ENCODE measurements at regions not wholly inside any gene's neighbourhood (a gene's known extent, or its start where the extent isn't known, plus 50 kb on each side); places are given as distances from the start of the nearest gene placed in this dataset.

- Histone ChIP-seq H3K79me2 (no peaks in the 10 kb centered on the region), H3K9me2 (replicated peaks; ENCODE audit: insufficient read depth) (no peaks in the 10 kb centered on the region), H3K27me3 (peaks cover 7% of the 10 kb centered on the region), H3K4me2 (no peak overlapping the region), H3K36me3 (replicated peaks; ENCODE audit: insufficient read depth, low read depth) (no peaks in the 10 kb centered on the region), H3K27ac (no peak overlapping the region), H3K4me1 (ENCODE audit: insufficient read depth) (no peaks in the 10 kb centered on the region), H2AFZ (no peak overlapping the region), H3K9me3 (ENCODE audit: low read depth) (no peaks in the 10 kb centered on the region), H4K20me1 (ENCODE audit: insufficient read depth, poor library complexity, severe bottlenecking) (no peaks in the 10 kb centered on the region), H3K4me3 (no peak overlapping the region)
- TF ChIP-seq EZH2 (IDR thresholded peaks at IDR 0.05; ENCODE audit: borderline replicate concordance) (no peak), EZH2phosphoT487 (IDR thresholded peaks at IDR 0.05; ENCODE audit: low read depth, severe bottlenecking, unreplicated experiment) (no peak), CTCF (IDR thresholded peaks at IDR 0.05; ENCODE audit: poor library complexity) (no peak)
- DNase-seq (ENCODE audit: low spot score), result no peak
- WGBS (ENCODE audit: low lambda C conversion rate, missing lambda C conversion rate), result 87% methylated on average over 2 of the region's 2 CpGs
Observed at GRCh38 chr19:30283556-30283955, 88.6 kb upstream of the ZNF536 start.

- H4K20me1 ChIP-seq (ENCODE audit: insufficient read depth, poor library complexity, severe bottlenecking), result no peaks in the 10 kb centered on the region
- TF ChIP-seq EZH2 (IDR thresholded peaks at IDR 0.05; ENCODE audit: borderline replicate concordance) (no peak), EZH2phosphoT487 (IDR thresholded peaks at IDR 0.05; ENCODE audit: low read depth, severe bottlenecking, unreplicated experiment) (no peak), CTCF (IDR thresholded peaks at IDR 0.05; ENCODE audit: poor library complexity) (no peak)
- no peak overlapping the region for H3K4me3 ChIP-seq
- H3K9me3 ChIP-seq (ENCODE audit: low read depth), result no peaks in the 10 kb centered on the region
- no peaks in the 10 kb centered on the region for H3K9me2 ChIP-seq (replicated peaks; ENCODE audit: insufficient read depth)
- no peaks in the 10 kb centered on the region for H3K36me3 ChIP-seq (replicated peaks; ENCODE audit: insufficient read depth, low read depth)
- no peak overlapping the region for H2AFZ ChIP-seq
- no peak overlapping the region for H3K4me2 ChIP-seq
- H3K27ac ChIP-seq, result no peak overlapping the region
- H3K79me2 ChIP-seq, result no peaks in the 10 kb centered on the region
- 93% methylated on average over 6 of the region's 6 CpGs for WGBS (ENCODE audit: low lambda C conversion rate, missing lambda C conversion rate)
- no peaks in the 10 kb centered on the region for H3K4me1 ChIP-seq (ENCODE audit: insufficient read depth)
- no peak for DNase-seq (ENCODE audit: low spot score)
- H3K27me3 ChIP-seq, result peaks cover 7% of the 10 kb centered on the region
Observed at GRCh38 chr19:30284209-30284608, 88.0 kb upstream of the ZNF536 start.

- 83% methylated on average over 3 of the region's 3 CpGs for WGBS (ENCODE audit: low lambda C conversion rate, missing lambda C conversion rate)
- H3K79me2 ChIP-seq, result no peaks in the 10 kb centered on the region
- TF ChIP-seq CTCF (IDR thresholded peaks at IDR 0.05; ENCODE audit: poor library complexity) (no peak), EZH2 (IDR thresholded peaks at IDR 0.05; ENCODE audit: borderline replicate concordance) (no peak), EZH2phosphoT487 (IDR thresholded peaks at IDR 0.05; ENCODE audit: low read depth, severe bottlenecking, unreplicated experiment) (no peak)
Observed at GRCh38 chr19:30284885-30285284, 87.3 kb upstream of the ZNF536 start.

GRCh38 chr19:30286378-30286777, 85.8 kb upstream of the ZNF536 start:
- H2AFZ ChIP-seq, result no peak overlapping the region
- 93% methylated on average over 3 of the region's 3 CpGs for WGBS (ENCODE audit: low lambda C conversion rate, missing lambda C conversion rate)
- no peak for DNase-seq (ENCODE audit: low spot score)

More at GRCh38 chr19:30284885-30285284, 87.3 kb upstream of the ZNF536 start:
- no peak overlapping the region for H3K4me3 ChIP-seq
- H3K36me3 ChIP-seq (replicated peaks; ENCODE audit: insufficient read depth, low read depth), result no peaks in the 10 kb centered on the region
- no peaks in the 10 kb centered on the region for H4K20me1 ChIP-seq (ENCODE audit: insufficient read depth, poor library complexity, severe bottlenecking)
- no peak for DNase-seq (ENCODE audit: low spot score)
- H3K27ac ChIP-seq, result no peak overlapping the region
- peaks cover 7% of the 10 kb centered on the region for H3K27me3 ChIP-seq
- H3K9me3 ChIP-seq (ENCODE audit: low read depth), result no peaks in the 10 kb centered on the region
- H3K4me1 ChIP-seq (ENCODE audit: insufficient read depth), result no peaks in the 10 kb centered on the region
- H3K4me2 ChIP-seq, result no peak overlapping the region
- H3K9me2 ChIP-seq (replicated peaks; ENCODE audit: insufficient read depth), result no peaks in the 10 kb centered on the region
- no peak overlapping the region for H2AFZ ChIP-seq

More at GRCh38 chr19:30286378-30286777, 85.8 kb upstream of the ZNF536 start:
- Histone ChIP-seq H4K20me1 (ENCODE audit: insufficient read depth, poor library complexity, severe bottlenecking) (no peaks in the 10 kb centered on the region), H3K9me2 (replicated peaks; ENCODE audit: insufficient read depth) (no peaks in the 10 kb centered on the region), H3K9me3 (ENCODE audit: low read depth) (no peaks in the 10 kb centered on the region), H3K4me2 (no peak overlapping the region), H3K27me3 (peaks cover 7% of the 10 kb centered on the region), H3K79me2 (no peaks in the 10 kb centered on the region), H3K4me1 (ENCODE audit: insufficient read depth) (no peaks in the 10 kb centered on the region), H3K36me3 (replicated peaks; ENCODE audit: insufficient read depth, low read depth) (no peaks in the 10 kb centered on the region), H3K4me3 (no peak overlapping the region), H3K27ac (no peak overlapping the region)
- TF ChIP-seq EZH2phosphoT487 (IDR thresholded peaks at IDR 0.05; ENCODE audit: low read depth, severe bottlenecking, unreplicated experiment), result no peak
- no peak for TF ChIP-seq EZH2 (IDR thresholded peaks at IDR 0.05; ENCODE audit: borderline replicate concordance)
- no peak for TF ChIP-seq CTCF (IDR thresholded peaks at IDR 0.05; ENCODE audit: poor library complexity)
